D721Med (cell line): ENCODE measurements at regions not wholly inside any gene's neighbourhood (a gene's known extent, or its start where the extent isn't known, plus 50 kb on each side); places are given as distances from the start of the nearest gene placed in this dataset.

Experiments used
- DNase-seq: peaks from one replicate; pipeline ENCODE4 v3.0.0; 2011; ENCODE audit warnings: low spot score; ENCODE audit not compliant: insufficient read length
- FAIRE-seq: peaks from 2 replicates; lab custom pipeline; 2011; peaks lifted over from hg19 to GRCh38; lab: Jason Lieb, UNC
- TF ChIP-seq, protein P1 (sequence below): IDR thresholded peaks from 2 replicates; pipeline ENCODE4 v1.5.1; 2012; ENCODE audit warnings: mild to moderate bottlenecking, control low read depth; ENCODE audit not compliant: insufficient read depth; ENCODE audit errors: missing control alignments

DNA sequence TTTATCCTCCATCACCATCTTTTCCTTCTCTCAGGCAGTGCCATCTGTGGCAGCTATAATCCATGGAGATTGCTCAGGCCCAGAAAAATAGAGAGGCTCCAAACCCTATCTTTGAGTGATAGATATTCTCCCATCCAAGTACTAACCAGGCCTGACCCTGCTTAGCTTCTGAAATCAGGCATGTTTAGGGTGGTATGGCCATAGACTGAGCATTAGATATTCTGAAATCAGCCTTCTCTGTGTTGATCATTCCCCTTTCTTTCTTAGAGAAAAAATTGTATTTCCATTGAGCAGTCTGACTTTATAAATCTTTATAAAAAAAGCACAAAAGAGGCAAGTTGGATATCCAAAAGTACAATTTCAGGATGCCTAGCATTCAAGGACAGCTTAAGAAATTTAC lies 131.5 kb upstream of the ACVR2A start:
- DNase-seq (no peak), FAIRE-seq (no peak)
- TF ChIP-seq, protein P1, sequence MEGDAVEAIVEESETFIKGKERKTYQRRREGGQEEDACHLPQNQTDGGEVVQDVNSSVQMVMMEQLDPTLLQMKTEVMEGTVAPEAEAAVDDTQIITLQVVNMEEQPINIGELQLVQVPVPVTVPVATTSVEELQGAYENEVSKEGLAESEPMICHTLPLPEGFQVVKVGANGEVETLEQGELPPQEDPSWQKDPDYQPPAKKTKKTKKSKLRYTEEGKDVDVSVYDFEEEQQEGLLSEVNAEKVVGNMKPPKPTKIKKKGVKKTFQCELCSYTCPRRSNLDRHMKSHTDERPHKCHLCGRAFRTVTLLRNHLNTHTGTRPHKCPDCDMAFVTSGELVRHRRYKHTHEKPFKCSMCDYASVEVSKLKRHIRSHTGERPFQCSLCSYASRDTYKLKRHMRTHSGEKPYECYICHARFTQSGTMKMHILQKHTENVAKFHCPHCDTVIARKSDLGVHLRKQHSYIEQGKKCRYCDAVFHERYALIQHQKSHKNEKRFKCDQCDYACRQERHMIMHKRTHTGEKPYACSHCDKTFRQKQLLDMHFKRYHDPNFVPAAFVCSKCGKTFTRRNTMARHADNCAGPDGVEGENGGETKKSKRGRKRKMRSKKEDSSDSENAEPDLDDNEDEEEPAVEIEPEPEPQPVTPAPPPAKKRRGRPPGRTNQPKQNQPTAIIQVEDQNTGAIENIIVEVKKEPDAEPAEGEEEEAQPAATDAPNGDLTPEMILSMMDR, result no peak

DNA sequence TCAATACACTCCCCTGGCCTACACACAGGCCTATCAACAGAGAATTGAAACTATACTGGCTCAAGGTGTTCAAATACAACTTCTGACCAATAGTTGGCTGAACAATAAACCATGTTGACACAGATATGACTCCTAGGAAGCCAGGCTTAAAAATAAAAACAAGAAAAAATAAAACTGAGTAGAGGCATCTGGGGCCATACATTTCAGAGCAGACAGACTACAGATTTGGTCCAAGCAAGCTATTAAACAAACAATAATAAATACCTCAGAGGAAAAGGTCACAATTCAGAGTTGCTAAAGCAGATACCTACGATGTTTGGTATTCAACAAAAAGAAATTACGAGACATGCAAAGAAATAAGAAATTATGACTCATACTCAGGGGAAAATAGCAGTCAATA lies 132.8 kb upstream of the ACVR2A start:
- no peak for FAIRE-seq
- no peak for DNase-seq
- TF ChIP-seq, protein P1, result no peak

DNA sequence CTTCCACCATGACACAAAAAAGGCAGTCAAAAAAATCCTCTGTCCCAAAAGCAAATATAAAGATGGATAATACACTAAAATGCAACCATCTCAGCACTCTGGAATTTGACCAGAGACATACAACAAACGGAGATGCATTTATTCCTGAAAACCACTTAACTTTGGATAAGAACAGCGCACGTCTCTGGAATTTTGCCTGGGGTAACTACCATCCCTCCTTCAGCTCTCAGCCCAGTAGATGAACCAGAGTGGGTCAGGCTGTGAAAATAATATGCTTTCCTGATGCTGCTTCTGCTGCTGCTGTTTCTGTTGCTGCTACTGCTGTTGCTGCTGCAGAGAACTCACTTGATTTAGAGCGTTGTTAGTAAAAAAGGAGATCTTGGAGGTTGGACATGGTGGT lies 133.8 kb upstream of the ACVR2A start:
- FAIRE-seq (no peak), DNase-seq (no peak)
- TF ChIP-seq, protein P1, result no peak

DNA sequence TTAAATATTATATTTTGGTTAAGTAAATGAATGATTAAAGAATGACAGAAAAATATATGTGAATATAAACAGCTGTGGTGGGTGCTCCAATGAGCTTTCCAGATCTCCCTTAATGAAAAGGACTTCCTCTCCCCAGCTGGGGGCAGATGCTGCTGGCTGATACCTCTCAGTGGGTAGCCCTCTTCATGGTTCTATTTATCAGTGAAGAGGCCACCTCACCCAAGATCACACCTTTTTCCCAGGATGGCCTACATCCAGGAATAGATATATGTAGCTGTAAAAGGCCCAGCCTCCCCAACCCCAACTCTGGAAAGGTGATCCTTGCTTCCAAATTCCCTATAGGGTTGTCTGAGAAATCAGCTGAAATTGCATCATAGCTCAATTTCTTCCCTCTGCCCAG lies 135.2 kb upstream of the ACVR2A start:
- no peak for DNase-seq
- TF ChIP-seq, protein P1, result no peak
- FAIRE-seq, result no peak

DNA sequence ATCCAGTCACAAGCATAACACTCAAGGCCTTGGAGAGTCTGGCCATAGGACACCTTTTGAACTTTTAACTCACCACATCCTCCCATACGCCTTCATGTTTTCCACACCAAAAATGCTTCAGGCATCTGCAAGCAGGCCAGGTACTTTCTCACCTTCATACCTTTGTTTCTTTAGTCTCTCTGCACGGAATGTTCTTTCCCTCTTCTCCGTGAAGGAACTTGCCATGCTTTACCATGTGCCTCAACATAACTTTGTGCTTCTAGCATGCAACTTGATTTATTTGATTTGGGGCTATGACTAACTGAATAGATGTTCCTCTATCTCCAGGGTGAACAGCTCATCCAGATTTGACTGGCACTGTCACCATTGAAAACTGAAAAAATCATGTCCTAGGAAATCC lies 141.7 kb upstream of the ACVR2A start:
- TF ChIP-seq, protein P1, result no peak

DNA sequence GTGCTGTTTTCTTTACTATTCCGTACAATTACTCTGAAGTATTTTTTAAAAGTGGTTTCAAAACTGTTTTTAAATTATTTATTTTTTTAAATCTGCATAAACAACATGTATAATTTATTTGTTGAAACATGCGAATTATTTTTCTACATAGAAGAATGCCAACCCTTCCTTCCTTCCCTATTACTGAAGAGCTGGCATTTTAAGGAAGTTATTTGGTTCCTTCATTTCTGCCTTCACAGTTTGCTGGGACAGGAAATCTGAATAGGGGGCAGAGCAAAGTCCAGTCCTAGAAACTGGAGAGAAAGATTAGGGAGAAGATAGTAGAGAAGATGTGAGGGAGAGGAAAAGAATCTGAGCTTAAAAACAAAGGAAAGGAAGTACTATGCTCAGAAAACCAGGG lies 146.7 kb upstream of the ACVR2A start:
- TF ChIP-seq, protein P1, result no peak
- DNase-seq (no peak), FAIRE-seq (no peak)

More for the DNA sequence above, 141.7 kb upstream of the ACVR2A start:
- no peak for FAIRE-seq
- no peak for DNase-seq

DNA sequence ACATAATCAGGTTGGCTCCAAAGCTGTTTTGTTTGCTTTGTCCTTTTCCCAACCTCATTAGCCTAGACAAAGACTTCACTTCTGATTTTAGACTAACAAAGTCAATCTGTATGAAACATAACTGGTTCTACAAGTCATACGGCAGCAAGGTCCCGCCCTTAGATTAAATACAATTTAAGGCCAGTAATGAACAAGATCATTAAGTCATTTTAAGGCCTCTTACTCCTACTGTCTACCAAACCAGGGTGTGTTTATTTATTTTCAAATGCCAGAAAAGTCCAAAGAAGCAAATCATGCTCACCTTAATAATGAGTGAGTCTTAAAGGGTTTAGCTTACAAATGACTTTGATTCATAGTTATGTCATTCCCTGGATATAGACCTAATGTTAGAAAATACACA lies 148.4 kb upstream of the ACVR2A start:
- TF ChIP-seq, protein P1, result no peak
- DNase-seq (no peak), FAIRE-seq (no peak)
